Astrocyte (in vitro differentiated cells and primary cell): ENCODE measurements at regions not wholly inside any gene's neighbourhood (a gene's known extent, or its start where the extent isn't known, plus 50 kb on each side); places are given as distances from the start of the nearest gene placed in this dataset.

ENCODE experiments used
- CTCF ChIP-seq: IDR thresholded peaks from 2 replicates; pipeline ENCODE4 v1.5.1; 2011; ENCODE audit warnings: low read depth, mild to moderate bottlenecking, inconsistent platforms, low read length, moderate library complexity; ENCODE audit not compliant: insufficient read depth
- EZH2 ChIP-seq: IDR thresholded peaks from 2 replicates; pipeline ENCODE4 v1.6.1; 2012; ENCODE audit warnings: mild to moderate bottlenecking, low read length, inconsistent platforms; ENCODE audit not compliant: insufficient read depth

GRCh38 chr1:53390736-53391135, 62.9 kb upstream of the LRP8 start:
- no peak for TF ChIP-seq CTCF
- TF ChIP-seq EZH2: no peak
